Stomach (tissue), 4 donors: ENCODE measurements at regions not wholly inside any gene's neighbourhood (a gene's known extent, or its start where the extent isn't known, plus 50 kb on each side); places are given as distances from the start of the nearest gene placed in this dataset.

Experiments
- POLR2A ChIP-seq, 4 donors: fragments of 450-650 bp; IDR thresholded peaks; one replicate each; pipeline ENCODE4 v1.6.1; 2016; ENCODE audit warnings: antibody characterized with exemption in 4 of 4, control low read depth in 2 of 4, mild to moderate bottlenecking in 1 of 4, moderate library complexity in 1 of 4
- TF ChIP-seq, protein P1 (sequence below), 7 experiments: fragments of 450-650 bp in 4 of 7; fragments of 200-600 bp in 3 of 7; sonication (generic) in 3 of 7; IDR thresholded peaks; one replicate each; pipeline ENCODE4 v1.5.1; 2016 to 2019; ENCODE audit warnings: antibody characterized with exemption in 7 of 7, control low read depth in 2 of 7, mild to moderate bottlenecking in 1 of 7

DNA sequence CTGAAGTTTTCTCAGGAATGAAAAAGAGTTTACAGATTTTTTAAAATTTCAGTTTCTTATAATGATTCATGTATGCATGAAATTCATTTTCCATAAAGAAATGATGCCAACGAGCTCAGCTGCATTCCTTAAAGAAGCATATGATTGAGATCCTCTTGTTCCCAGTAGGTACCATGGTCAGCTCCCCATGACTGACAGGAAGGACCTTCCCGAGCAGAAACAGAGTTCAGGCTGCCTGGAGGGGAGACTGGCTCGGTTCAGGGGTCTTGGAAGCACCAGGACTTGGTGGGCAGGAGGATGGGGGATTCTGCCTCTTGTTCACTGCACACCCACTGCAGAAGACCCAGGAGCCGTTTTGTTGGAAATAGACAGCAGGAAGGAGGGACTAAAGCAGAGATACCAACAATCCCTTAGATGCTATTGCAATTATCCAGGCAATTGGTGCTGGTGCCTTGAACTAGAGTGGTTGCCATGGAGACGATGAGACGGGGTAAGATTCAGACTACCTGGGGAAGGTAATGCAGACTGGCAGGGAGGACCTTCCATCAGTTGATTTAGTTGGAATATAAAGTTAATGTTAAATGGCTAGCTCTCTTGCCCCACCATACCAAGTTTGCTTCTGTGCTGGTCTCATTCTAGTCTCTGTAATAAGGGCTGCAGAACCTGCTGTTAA lies 447.8 kb downstream of the MTRR start:
- TF ChIP-seq, protein P1, sequence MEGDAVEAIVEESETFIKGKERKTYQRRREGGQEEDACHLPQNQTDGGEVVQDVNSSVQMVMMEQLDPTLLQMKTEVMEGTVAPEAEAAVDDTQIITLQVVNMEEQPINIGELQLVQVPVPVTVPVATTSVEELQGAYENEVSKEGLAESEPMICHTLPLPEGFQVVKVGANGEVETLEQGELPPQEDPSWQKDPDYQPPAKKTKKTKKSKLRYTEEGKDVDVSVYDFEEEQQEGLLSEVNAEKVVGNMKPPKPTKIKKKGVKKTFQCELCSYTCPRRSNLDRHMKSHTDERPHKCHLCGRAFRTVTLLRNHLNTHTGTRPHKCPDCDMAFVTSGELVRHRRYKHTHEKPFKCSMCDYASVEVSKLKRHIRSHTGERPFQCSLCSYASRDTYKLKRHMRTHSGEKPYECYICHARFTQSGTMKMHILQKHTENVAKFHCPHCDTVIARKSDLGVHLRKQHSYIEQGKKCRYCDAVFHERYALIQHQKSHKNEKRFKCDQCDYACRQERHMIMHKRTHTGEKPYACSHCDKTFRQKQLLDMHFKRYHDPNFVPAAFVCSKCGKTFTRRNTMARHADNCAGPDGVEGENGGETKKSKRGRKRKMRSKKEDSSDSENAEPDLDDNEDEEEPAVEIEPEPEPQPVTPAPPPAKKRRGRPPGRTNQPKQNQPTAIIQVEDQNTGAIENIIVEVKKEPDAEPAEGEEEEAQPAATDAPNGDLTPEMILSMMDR (IDR thresholded peaks at IDR 0.05), result no peak
- TF ChIP-seq POLR2A (IDR thresholded peaks at IDR 0.05), result no peak
